Uterus (tissue), 2 donors: ENCODE measurements at regions not wholly inside any gene's neighbourhood (a gene's known extent, or its start where the extent isn't known, plus 50 kb on each side); places are given as distances from the start of the nearest gene placed in this dataset.

Source experiments
- CTCF ChIP-seq, 4 experiments: fragments of 200-600 bp in 2 of 4; fragments of 450-650 bp in 2 of 4; sonication (generic) in 2 of 4; IDR thresholded peaks; one replicate each; pipeline ENCODE4 v1.5.1; 2016 to 2019; ENCODE audit warnings: antibody characterized with exemption in 4 of 4, mild to moderate bottlenecking in 2 of 4, moderate library complexity in 1 of 4
- POLR2A ChIP-seq, 2 donors: fragments of 450-650 bp; IDR thresholded peaks; one replicate each; pipeline ENCODE4 v1.6.1; 2016; ENCODE audit warnings: antibody characterized with exemption in 2 of 2, mild to moderate bottlenecking in 1 of 2, moderate library complexity in 1 of 2

DNA sequence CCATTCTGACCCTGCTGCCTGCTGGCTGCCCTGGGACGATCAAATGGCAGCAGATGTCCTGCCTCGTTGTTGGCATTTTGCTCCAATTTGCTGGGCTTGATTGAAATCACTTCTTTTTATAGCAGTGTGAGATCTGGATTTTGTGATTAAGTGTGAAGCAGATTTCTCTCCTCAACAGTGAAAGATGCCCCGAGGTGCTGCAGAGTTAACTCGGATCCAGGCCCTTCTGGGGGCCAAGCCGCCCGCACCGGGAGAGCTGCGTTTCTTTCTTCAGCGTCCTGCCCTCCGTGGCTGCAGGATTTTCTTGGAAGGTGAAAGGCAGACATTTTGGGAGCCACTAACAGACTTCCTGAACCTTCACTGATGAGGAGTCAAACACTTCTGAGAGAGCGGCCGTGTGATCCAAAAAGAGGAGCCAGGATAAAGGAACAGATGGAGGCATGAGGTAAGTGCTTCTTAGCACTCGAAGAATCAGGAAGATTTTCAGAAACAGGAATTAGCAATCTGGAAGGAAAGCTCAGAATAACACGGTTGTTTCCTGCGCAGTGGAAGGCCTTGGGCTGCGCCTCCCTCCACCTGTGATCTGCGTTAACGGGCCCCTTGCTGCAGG lies 139.5 kb upstream of the AFDN start:
- TF ChIP-seq POLR2A (IDR thresholded peaks at IDR 0.05) (no peak), CTCF (IDR thresholded peaks at IDR 0.05) (no peak)
